ENCODE measurements at regions not wholly inside any gene's neighbourhood (a gene's known extent, or its start where the extent isn't known, plus 50 kb on each side); places are given as distances from the start of the nearest gene placed in this dataset.

DNA sequence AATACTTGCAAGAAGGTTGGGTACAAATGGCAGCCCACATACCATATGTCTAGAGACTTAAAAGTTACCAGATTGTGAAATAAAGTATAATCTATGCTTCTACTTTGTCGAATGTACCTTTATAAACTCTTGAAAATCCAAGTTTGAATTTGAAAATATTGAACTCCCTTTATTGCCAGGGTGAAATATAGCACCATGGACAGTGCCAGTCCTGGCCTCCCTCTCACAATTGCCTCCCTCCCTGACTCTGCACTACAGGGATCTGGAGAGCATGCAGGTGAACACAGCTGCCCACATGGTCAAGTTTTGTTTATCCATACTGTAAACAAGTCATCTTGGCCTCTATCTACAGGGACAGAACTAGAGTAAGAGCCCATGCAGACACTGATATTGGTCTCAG, 394.1 kb upstream of the SLITRK6 start:
- TF ChIP-seq, protein P1, sequence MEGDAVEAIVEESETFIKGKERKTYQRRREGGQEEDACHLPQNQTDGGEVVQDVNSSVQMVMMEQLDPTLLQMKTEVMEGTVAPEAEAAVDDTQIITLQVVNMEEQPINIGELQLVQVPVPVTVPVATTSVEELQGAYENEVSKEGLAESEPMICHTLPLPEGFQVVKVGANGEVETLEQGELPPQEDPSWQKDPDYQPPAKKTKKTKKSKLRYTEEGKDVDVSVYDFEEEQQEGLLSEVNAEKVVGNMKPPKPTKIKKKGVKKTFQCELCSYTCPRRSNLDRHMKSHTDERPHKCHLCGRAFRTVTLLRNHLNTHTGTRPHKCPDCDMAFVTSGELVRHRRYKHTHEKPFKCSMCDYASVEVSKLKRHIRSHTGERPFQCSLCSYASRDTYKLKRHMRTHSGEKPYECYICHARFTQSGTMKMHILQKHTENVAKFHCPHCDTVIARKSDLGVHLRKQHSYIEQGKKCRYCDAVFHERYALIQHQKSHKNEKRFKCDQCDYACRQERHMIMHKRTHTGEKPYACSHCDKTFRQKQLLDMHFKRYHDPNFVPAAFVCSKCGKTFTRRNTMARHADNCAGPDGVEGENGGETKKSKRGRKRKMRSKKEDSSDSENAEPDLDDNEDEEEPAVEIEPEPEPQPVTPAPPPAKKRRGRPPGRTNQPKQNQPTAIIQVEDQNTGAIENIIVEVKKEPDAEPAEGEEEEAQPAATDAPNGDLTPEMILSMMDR (IDR thresholded peaks at IDR 0.05), result no peak
- no peak for TF ChIP-seq POLR2A (IDR thresholded peaks at IDR 0.05)

All from gastroesophageal sphincter (tissue), 3 donors.